IMR-90 (cell line): ENCODE measurements at regions not wholly inside any gene's neighbourhood (a gene's known extent, or its start where the extent isn't known, plus 50 kb on each side); places are given as distances from the start of the nearest gene placed in this dataset.

ENCODE experiments used
- CEBPB ChIP-seq: IDR thresholded peaks from 2 replicates; pipeline ENCODE4 v1.6.1; 2012; ENCODE audit warnings: low read depth, low read length, improper control_type of control experiment
- CTCF ChIP-seq: conservative IDR thresholded peaks from 2 replicates; pipeline ENCODE4 v1.5.1; 2012; ENCODE audit warnings: mild to moderate bottlenecking, low read depth, low read length, improper control_type of control experiment
- MXI1 ChIP-seq: IDR thresholded peaks from 2 replicates; pipeline ENCODE4 v1.6.1; 2012; ENCODE audit warnings: low read depth, mild to moderate bottlenecking, low read length, moderate library complexity, borderline replicate concordance

DNA sequence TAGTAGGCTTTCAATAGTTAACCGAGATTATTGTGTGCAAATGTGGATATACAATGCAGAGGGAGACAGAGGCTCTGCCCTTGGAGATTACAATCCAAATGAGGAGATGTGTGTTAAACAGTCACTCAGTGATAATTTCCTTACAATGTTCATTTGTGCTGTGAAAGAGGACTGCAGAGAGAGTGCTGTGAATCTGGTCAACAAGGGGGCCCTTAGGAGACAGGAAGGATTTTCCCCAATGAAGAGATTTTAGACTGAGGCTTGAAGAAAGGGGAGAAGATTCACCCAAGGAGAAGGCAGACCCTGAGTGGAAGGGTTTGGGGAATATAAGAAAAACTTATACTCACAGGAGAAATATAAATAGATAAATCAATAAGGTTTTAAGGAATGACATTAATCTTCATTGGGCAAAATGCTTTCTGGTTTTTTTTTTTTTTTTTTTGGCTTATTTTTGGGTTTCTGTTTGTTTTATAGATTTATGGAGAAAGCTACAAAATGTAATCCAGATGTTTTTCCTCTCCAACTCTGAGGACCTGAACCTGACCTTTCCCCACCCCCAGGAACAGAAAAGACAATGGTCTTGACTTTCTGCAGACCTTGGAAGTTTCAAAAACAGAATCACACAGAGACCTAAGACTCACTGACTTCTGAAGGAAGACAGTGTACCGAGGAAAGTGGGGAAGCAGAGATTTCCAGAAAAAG is 151.3 kb upstream of the SERPINE2 start:
- no peak for TF ChIP-seq CTCF
- TF ChIP-seq MXI1, result no peak
- TF ChIP-seq CEBPB, result no peak
